ENCODE measurements at regions not wholly inside any gene's neighbourhood (a gene's known extent, or its start where the extent isn't known, plus 50 kb on each side); places are given as distances from the start of the nearest gene placed in this dataset.

DNA sequence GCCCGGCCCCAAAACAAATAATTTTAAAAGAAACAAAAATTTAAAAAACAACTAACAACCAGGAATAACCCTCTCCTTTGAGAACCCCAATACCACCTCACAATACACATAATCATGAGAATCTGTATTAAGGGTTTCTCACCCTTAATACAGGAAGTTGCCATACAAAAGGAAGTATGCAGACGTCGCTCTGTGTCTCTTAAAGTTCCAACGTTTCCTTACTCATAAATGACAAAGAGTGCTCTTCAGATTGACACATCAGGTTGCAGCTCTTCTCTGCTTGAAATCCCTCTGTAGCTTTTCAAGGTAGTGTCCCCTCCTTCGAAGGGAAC, 73.9 kb upstream of the IRF2 start:
- TF ChIP-seq, protein P1, sequence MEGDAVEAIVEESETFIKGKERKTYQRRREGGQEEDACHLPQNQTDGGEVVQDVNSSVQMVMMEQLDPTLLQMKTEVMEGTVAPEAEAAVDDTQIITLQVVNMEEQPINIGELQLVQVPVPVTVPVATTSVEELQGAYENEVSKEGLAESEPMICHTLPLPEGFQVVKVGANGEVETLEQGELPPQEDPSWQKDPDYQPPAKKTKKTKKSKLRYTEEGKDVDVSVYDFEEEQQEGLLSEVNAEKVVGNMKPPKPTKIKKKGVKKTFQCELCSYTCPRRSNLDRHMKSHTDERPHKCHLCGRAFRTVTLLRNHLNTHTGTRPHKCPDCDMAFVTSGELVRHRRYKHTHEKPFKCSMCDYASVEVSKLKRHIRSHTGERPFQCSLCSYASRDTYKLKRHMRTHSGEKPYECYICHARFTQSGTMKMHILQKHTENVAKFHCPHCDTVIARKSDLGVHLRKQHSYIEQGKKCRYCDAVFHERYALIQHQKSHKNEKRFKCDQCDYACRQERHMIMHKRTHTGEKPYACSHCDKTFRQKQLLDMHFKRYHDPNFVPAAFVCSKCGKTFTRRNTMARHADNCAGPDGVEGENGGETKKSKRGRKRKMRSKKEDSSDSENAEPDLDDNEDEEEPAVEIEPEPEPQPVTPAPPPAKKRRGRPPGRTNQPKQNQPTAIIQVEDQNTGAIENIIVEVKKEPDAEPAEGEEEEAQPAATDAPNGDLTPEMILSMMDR (IDR thresholded peaks at IDR 0.05), result no peak
- TF ChIP-seq EP300 (IDR thresholded peaks at IDR 0.05), result no peak
- no peak for TF ChIP-seq POLR2A (IDR thresholded peaks at IDR 0.05)
